HCEC 1CT (cell line): ENCODE measurements at regions not wholly inside any gene's neighbourhood (a gene's known extent, or its start where the extent isn't known, plus 50 kb on each side); places are given as distances from the start of the nearest gene placed in this dataset.
"Not testable (repeated sequence)": the region's sequence is repeated elsewhere in the genome, so short reads cannot be mapped to it uniquely, and the experiment has no call there.

ENCODE experiments used
- DNase-seq: peaks from one replicate; pipeline ENCODE4 v3.0.0-alpha.2; 2017

DNA sequence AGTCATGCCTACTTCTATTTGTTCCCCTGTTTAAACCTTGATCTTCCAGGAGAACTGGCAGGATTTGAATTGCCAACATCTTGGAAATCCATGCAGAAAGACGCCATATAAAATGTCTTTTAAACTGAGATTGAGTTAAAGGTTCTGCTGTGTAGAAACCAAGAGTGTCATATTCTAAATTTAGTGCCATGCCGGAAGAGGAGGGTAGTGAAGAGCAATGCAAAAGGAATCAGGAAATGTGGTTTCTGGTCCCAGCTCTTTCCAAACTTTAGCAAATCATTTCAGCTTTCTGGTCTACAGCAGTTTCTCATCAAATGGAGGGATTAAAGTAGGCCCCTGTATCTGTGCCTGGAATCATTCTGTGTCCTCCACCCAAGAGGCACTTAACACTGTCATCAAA lies 85.7 kb downstream of the BTG1 start:
- peak; percentile 90 for DNase-seq

DNA sequence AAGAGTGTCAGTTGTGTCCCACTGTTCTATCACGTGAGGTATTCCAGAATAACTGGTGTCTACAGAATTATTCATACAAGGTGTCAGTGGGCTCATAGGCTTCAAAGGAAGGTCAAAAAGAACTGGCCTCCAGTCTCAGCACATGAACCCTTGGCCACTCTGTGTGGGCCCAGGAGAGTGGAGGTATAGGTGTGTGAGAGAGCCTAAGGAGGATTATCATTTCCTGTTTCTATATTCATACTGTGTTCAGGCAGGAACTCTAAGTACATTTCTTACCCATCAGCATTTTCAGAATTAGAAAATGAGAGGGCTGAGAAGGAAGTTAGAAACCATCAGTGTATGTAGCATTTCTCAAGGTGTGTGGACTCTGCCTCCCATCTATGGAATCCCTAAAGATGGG lies 87.0 kb downstream of the BTG1 start:
- DNase-seq = no peak

DNA sequence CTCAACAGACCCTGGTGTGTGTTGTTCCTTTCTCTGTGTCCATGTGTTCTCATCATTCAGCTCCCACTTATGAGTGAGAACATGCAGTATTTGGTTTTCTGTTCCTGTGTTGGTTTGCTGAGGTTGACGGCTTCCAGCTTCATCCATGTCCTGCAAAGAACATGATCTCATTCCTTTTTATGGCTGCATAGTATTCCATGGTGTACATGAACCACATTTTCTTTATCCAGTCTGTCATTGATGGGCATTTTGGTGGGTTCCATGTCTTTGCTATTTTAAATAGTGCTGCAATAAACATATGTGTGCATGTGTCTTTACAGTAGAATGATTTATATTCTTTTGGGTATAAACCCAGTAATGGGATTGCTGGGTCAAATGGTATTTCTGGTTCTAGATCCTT lies 88.9 kb downstream of the BTG1 start:
- not testable (repeated sequence) for DNase-seq

DNA sequence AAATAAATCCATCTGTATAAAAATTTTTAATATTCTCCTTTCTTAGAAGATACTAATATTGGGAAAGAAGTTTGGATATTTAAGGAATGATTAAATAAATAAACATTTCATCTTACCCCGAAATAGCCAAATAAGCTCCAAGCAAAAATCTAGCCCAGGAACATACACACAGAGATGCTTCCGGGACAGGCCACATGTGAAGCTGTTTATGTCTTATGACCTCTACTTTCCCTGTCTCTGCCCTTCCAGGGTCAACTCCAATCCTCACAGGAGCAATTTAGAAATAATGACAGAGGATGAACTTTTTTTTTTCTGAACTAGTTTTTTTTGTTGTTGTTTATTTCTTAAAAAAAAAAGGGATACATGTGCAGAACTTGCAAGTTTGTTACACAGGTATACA lies 89.4 kb downstream of the BTG1 start:
- DNase-seq = no peak

- DNase-seq = no peak
These were observed 89.8 kb downstream of the BTG1 start for GRCh38 chr12:92055877-92056276.

DNA sequence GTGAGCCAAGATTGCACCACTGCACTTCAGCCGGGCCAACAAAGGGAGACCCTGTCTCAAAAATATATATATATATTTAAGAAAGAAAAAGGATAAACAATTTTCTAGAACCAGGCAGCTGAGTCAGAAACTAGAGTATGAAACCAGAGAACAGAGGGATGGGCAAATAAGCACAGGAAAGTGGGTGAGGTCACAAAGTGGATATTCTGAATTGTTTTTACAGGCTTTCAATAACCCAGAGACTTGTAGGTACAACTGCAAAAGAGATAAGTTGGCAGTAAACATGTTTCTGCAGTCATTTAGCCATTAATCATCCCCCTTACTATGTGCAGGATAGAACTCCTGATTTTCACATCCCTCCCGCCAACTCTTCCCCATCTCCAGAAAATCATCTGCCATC lies 94.2 kb downstream of the BTG1 start:
- no peak for DNase-seq

- no peak for DNase-seq
These were observed 96.2 kb downstream of the BTG1 start for GRCh38 chr12:92049403-92049802.

GRCh38 chr12:92047393-92047826 lies 98.2 kb downstream of the BTG1 start:
- no peak for DNase-seq

DNA sequence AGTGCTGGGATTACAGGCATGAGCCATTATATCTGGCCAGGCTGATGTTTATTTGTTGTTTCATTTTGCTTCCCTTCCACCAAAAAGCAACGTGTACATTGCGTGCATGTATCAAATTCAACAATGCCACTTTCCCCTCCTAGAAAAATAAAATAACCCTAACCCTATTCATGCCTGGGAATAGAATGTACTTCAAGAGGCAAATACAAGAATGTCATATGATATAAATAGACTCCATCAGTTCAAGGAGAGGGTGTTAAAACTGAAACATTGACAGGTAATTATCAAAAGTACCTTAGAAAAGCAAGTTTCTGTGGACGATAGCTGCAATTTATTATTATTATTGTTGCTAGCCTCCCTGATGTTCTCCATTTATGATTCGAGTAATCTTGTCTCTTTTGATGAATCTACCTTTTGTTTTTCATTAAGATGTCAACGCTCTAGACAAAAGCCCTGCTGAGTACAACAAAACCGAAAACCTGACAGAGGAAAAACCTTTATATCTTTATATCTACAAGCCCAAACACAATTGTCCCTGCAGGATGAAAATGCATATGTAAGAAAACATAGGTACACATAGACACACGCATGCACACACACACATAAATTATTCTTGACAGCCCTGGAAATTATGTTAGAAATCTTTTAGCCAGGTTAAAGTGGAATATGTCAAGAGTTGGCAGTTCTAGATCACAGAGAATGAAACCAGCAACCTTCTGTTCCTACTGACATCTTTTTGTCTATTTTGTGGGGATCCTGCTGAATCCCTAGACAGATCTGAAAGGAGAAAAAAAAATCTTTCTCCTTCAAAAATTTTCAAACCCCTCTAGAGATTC lies 98.9 kb downstream of the BTG1 start:
- DNase-seq = no peak

DNA sequence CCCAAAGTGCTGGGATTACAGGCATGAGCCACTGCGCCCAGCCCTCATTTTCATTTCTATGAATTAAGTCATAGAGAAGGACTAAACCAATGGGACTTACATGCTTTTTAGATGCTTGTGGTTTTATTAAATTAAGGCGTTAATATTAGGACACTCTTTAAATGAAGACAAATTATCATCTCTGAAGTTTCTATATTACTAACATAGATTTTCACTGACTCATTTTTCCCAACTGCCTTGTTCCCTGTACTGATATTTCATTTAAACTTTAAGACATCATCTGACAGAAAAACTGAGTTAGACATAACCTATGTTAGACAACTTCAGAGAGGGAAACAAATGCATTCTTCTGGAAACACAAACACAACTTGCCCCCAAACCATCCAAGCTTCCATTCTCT lies 99.8 kb downstream of the BTG1 start:
- DNase-seq = no peak

DNA sequence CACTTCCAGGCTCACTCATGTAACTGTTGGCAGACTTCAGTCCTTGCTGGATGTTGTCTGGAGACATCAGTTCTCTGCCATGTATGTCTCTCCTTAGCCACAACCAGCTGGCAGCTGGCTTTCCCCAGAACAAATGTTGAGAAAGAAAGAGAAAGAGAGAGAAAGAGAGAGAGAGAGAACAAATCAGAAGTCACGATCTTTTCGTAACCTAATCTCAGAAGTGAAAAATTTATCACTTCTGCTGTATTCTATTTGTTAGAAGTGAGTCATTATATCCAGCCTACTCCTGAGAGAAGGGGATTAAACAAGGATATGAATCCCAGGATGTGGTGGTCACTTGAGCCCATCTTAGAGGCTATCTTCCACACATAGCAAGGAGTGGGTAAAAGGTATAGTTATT lies 101.2 kb downstream of the BTG1 start:
- DNase-seq = no peak

DNA sequence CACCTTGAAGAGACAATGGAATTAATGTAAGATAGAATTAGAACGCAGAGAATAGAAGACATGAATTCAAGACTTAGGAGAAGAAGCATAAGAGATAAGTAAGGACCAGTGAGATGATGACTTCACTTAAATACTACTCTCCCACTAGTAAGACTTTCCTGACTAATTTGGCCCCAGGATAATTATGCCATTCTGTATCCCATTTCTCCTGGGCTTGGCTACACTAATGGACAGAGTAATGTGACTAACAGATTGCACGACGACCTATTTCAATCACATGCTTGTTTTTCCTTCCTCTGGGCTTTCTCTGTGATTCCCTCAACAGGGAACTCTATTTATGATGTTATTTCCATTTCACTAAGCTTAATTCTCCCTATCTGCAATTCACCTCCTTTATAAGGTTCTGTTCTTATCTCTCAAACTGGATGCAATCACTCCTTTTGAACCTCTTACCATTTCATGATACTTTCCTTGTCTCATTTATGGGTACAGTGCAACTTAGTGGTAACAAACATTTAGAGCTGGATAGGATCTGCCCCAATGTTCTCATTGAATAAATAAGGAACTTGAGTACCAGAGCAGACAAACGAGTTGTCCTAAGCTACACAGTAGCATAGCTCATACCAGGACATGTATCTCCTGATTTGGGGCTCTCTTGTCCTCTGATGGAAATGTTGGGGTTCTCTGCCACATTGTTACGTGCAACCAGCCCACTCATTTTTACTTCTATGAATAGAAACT lies 102.7 kb downstream of the BTG1 start:
- no peak for DNase-seq

DNA sequence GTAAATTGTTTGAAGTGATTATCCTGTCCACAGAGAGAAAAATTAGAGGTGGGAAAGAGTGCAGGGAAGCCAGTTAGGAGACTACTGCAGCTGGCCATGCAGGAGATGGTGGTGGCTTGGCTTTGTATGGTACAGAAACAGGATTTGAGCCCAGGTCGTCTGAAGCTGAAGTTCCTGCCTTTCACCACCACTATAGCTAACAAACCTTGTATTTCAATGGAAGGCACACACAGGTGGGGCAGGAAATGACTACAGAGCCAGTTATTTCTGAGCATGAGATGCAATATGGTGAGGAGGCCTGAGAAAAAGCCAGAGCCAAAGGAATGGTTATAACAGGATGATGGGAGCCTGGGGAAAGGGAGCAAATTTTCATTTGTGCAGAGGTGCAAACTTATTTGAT lies 103.9 kb downstream of the BTG1 start:
- DNase-seq = no peak

GRCh38 chr12:92039046-92039445 lies 106.6 kb downstream of the BTG1 start:
- DNase-seq = no peak

GRCh38 chr12:92038476-92038875 lies 107.2 kb downstream of the BTG1 start:
- no peak for DNase-seq

DNA sequence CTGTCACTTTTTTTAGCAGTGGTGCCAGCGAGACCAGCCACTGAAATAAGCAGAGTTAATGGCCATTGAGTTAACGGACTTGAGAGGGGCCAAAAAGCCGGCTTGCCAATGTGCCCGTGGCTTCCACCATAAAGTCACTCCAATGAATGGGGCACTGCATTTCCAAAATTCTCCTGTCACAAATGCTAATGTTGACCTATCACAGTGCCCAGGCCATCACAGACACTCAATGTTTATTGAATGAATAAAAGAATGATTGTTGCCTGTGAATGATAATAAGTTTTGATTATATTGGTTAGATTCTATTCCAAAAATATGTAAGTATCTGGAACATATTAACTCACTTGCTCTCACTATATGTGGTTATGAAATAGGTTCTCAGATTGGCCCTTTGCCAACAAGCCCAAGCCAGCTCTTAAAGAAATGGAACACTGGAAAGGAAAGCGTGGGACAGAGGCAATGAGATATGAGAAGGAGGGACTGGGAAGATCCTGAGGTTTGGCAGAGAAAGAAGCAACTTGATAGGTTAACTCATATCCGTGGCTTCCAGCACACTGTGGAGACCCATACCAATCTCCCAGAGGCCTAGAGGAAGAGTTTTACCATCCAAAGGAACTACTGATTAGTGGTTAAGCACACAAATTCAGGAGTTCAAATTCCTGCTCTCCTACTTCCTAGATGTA lies 108.7 kb downstream of the BTG1 start:
- DNase-seq = no peak

DNA sequence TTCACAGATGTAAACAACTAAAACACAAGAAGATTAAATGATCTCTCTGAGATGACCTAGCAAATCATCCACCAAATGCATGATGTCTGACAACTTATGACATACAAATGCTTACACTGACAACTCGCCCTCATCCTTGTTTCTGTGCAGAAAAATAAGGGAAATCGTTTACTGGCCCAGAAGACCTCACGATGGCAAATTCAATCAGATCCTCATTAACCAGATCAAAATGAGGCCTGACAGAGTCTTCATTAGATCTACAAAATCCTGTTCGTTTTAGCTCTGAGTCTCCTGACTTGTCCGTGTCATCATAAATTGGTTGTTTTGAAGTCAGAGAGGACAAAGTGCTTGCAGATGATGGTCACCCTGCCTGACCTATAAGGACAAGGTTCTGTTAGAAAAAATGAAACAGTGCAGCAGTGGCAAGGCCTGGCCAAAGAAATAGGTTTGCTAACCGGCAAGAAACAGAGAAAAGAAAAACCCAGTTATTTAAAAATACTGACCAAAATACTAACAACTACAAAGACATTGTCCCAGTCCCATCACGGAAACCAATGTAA lies 109.5 kb downstream of the BTG1 start:
- DNase-seq = no peak

DNA sequence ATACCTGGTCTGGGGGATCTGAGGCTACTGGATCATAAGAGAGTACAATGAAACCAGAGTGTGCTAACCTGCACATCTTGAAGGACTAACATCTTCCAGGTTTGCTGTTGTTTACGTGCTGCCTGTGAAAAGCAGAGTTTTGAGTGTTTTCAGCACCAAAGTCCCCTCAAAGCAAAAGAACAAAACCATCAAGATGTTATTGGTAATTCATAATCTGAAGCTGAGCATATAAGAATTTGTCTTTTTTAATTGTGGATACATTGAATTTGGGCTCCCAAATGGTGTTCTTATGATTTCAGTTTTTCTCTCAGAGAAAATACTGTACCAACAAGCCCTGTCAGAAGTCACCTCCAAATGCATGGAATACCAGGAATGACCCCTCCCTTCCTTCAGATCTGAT lies 110.2 kb downstream of the BTG1 start:
- no peak for DNase-seq

- DNase-seq = peak; percentile 77
These were observed 110.7 kb downstream of the BTG1 start for GRCh38 chr12:92034858-92035401.

DNA sequence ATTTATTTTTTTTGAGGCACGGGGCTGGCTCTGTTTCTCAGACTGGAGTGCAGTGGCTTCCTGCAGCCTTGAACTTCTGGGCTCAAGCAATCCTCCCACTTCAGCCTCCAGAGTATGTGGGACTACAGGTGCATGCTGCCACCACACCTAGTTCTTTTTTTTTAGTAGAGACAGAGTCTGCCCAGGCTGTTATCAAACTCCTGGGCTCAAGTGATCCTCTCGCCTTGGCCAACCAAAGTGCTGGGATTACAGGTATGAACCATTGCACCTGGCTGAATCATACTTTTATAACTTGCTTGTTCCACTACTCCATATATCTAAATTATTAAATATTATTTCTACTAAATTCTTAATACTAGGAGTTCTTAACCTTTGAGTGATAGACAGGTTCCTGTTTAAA lies 111.6 kb downstream of the BTG1 start:
- DNase-seq = no peak

DNA sequence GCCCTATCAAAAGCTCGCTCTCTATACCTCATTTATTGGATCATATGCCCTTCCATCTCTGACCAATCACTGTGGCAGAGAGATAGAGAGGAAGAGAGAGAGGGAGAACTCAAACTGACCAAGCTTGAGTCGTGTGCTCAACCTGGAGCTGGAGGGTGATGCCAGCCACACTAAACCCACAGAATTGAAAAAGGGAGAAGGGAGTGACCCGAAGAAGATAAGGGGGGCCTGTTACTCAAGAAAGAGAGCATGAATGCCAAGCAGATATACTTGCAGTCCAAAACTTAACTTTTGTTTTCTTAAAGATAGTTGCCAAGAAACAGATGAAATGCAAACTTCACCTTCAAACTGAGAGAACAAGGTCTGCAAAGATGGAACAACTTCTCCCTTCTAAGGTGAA lies 112.7 kb downstream of the BTG1 start:
- no peak for DNase-seq

GRCh38 chr12:92032101-92032500 lies 113.5 kb downstream of the BTG1 start:
- no peak for DNase-seq

GRCh38 chr12:92030618-92031017 lies 115.0 kb downstream of the BTG1 start:
- peak; percentile 28 for DNase-seq
